ENCODE measurements at regions not wholly inside any gene's neighbourhood (a gene's known extent, or its start where the extent isn't known, plus 50 kb on each side); places are given as distances from the start of the nearest gene placed in this dataset.

GRCh38 chr2:15833731-15834130 lies 106.6 kb upstream of the MYCN start:
- in situ Hi-C loops (cut with MboI; ENCODE audit: low pct_ligation_motif_present in 1 of 4, low pct_unique_long_range_greater_than_20kb in 1 of 4, low sequenced_read_pairs in 3 of 4) = no loop called here
- Histone ChIP-seq H3K27me3 (no peaks in the 10 kb centered on the region), H3K36me3 (no peaks in the 10 kb centered on the region), H3K9me3 (no peaks in the 10 kb centered on the region), H3K4me3 (no peak overlapping the region), H3K27ac (no peak overlapping the region), H3K4me1 (no peaks in the 10 kb centered on the region)
- intact Hi-C loops (cut with DNase I; ENCODE audit: low total_unique reads) = no loop called here
- DNase-seq = no peak
- 80 to 86% methylated on average over 2 to 3 of the region's 3 CpGs for WGBS, 2 donors (ENCODE audit: low coverage in 1 of 2)
- TF ChIP-seq EP300 (IDR thresholded peaks at IDR 0.05; ENCODE audit: low read depth) = no peak
- TF ChIP-seq POLR2AphosphoS5 (IDR thresholded peaks at IDR 0.05) = no peak
- TF ChIP-seq CTCF (IDR thresholded peaks at IDR 0.05) = no peak
- no peak for TF ChIP-seq POLR2A (IDR thresholded peaks at IDR 0.05)

GRCh38 chr2:15834381-15835031 lies 105.8 kb upstream of the MYCN start:
- Histone ChIP-seq H3K4me3 (no peak overlapping the region), H3K9me3 (no peaks in the 10 kb centered on the region), H3K27me3 (no peaks in the 10 kb centered on the region), H3K27ac (no peak overlapping the region), H3K4me1 (no peaks in the 10 kb centered on the region), H3K36me3 (no peaks in the 10 kb centered on the region)
- TF ChIP-seq EP300 (IDR thresholded peaks at IDR 0.05; ENCODE audit: low read depth) = no peak
- no peak for TF ChIP-seq POLR2A (IDR thresholded peaks at IDR 0.05)
- no peak for TF ChIP-seq CTCF (IDR thresholded peaks at IDR 0.05)
- no peak for TF ChIP-seq POLR2AphosphoS5 (IDR thresholded peaks at IDR 0.05)
- 73 to 84% methylated on average over 4 to 7 of the region's 7 CpGs for WGBS, 2 donors (ENCODE audit: low coverage in 1 of 2)
- intact Hi-C loops (cut with DNase I; ENCODE audit: low total_unique reads) = no loop called here
- in situ Hi-C loops (cut with MboI; ENCODE audit: low pct_ligation_motif_present in 1 of 4, low pct_unique_long_range_greater_than_20kb in 1 of 4, low sequenced_read_pairs in 3 of 4) = no loop called here
- no peak for DNase-seq

GRCh38 chr2:15835991-15836688 lies 104.2 kb upstream of the MYCN start:
- 82 to 83% methylated on average over 1 to 9 of the region's 9 CpGs for WGBS, 2 donors (ENCODE audit: low coverage in 1 of 2)
- Histone ChIP-seq H3K4me3 (no peak overlapping the region), H3K9me3 (no peaks in the 10 kb centered on the region), H3K36me3 (no peaks in the 10 kb centered on the region), H3K27me3 (no peaks in the 10 kb centered on the region), H3K4me1 (no peaks in the 10 kb centered on the region), H3K27ac (no peak overlapping the region)
- intact Hi-C loops (cut with DNase I; ENCODE audit: low total_unique reads) = no loop called here
- in situ Hi-C loops (cut with MboI; ENCODE audit: low pct_ligation_motif_present in 1 of 4, low pct_unique_long_range_greater_than_20kb in 1 of 4, low sequenced_read_pairs in 3 of 4) = no loop called here
- DNase-seq = no peak
- TF ChIP-seq EP300 (IDR thresholded peaks at IDR 0.05; ENCODE audit: low read depth) (no peak), POLR2AphosphoS5 (IDR thresholded peaks at IDR 0.05) (no peak), CTCF (IDR thresholded peaks at IDR 0.05) (no peak), POLR2A (IDR thresholded peaks at IDR 0.05) (no peak)

GRCh38 chr2:15836689-15837610 lies 103.4 kb upstream of the MYCN start:
- no peaks in the 10 kb centered on the region for H3K27me3 ChIP-seq
- no peak for DNase-seq
- in situ Hi-C loops (cut with MboI; ENCODE audit: low pct_ligation_motif_present in 1 of 4, low pct_unique_long_range_greater_than_20kb in 1 of 4, low sequenced_read_pairs in 3 of 4) = no loop called here
- intact Hi-C loops (cut with DNase I; ENCODE audit: low total_unique reads) = no loop called here
- TF ChIP-seq POLR2A (IDR thresholded peaks at IDR 0.05) = no peak
- no peak for TF ChIP-seq CTCF (IDR thresholded peaks at IDR 0.05)
- TF ChIP-seq POLR2AphosphoS5 (IDR thresholded peaks at IDR 0.05) = no peak
- TF ChIP-seq EP300 (IDR thresholded peaks at IDR 0.05; ENCODE audit: low read depth) = no peak
- no peaks in the 10 kb centered on the region for H3K4me1 ChIP-seq
- no peak overlapping the region for H3K4me3 ChIP-seq
- H3K9me3 ChIP-seq = no peaks in the 10 kb centered on the region
- H3K27ac ChIP-seq = no peak overlapping the region
- WGBS, 2 donors (ENCODE audit: low coverage in 1 of 2) = 90 to 93% methylated on average over 8 to 13 of the region's 13 CpGs
- H3K36me3 ChIP-seq = no peaks in the 10 kb centered on the region

Measured in transverse colon (tissue), 4 donors.